Type B pancreatic cell (in vitro differentiated cells): ENCODE measurements at regions not wholly inside any gene's neighbourhood (a gene's known extent, or its start where the extent isn't known, plus 50 kb on each side); places are given as distances from the start of the nearest gene placed in this dataset.

Source experiments
- DNase-seq: peaks from one replicate; pipeline ENCODE4 v3.0.0; 2021; ENCODE audit warnings: mixed read lengths; ENCODE audit not compliant: unreplicated experiment; ENCODE audit errors: extremely low spot score
- H3K27ac Mint-ChIP-seq: 2 replicates; pipeline ENCODE4 v1.8.0; 2021; ENCODE audit warnings: mild to moderate bottlenecking, mixed read lengths
- H3K27me3 Mint-ChIP-seq: 2 replicates; pipeline ENCODE4 v1.8.0; 2021; ENCODE audit warnings: mixed read lengths
- H3K36me3 Mint-ChIP-seq: 2 replicates; pipeline ENCODE4 v1.8.0; 2021; ENCODE audit warnings: mixed read lengths
- H3K4me1 Mint-ChIP-seq: one replicate; pipeline ENCODE4 v1.8.0; 2021; ENCODE audit warnings: mixed read lengths; ENCODE audit not compliant: unreplicated experiment
- H3K4me3 Mint-ChIP-seq: 2 replicates; pipeline ENCODE4 v1.8.0; 2021; ENCODE audit warnings: mild to moderate bottlenecking, mixed read lengths
- H3K9me3 Mint-ChIP-seq: 2 replicates; pipeline ENCODE4 v1.8.0; 2021; ENCODE audit warnings: mixed read lengths
- CTCF ChIP-seq: fragments of 200-600 bp; sonication (generic); conservative IDR thresholded peaks from 2 replicates; pipeline ENCODE4 v1.5.0; 2021; ENCODE audit warnings: antibody characterized with exemption, mild to moderate bottlenecking

GRCh38 chr4:166174717-166175490 is 301.9 kb downstream of the TLL1 start:
- Mint-ChIP-seq H3K4me3 (no peak overlapping the region), H3K27ac (no peak overlapping the region), H3K27me3 (no peaks in the 10 kb centered on the region), H3K9me3 (no peaks in the 10 kb centered on the region), H3K4me1 (no peaks in the 10 kb centered on the region), H3K36me3 (peaks cover 3% of the 10 kb centered on the region)
- DNase-seq, result no peak
- TF ChIP-seq CTCF, result no peak

GRCh38 chr4:166182145-166182544 is 309.1 kb downstream of the TLL1 start:
- H3K9me3 Mint-ChIP-seq, result no peaks in the 10 kb centered on the region
- no peak for DNase-seq
- H3K27me3 Mint-ChIP-seq, result no peaks in the 10 kb centered on the region
- H3K27ac Mint-ChIP-seq, result no peak overlapping the region
- TF ChIP-seq CTCF, result no peak
- H3K4me1 Mint-ChIP-seq, result no peaks in the 10 kb centered on the region
- H3K36me3 Mint-ChIP-seq, result no peaks in the 10 kb centered on the region
- no peak overlapping the region for H3K4me3 Mint-ChIP-seq

GRCh38 chr4:166195101-166195500 is 322.1 kb downstream of the TLL1 start:
- no peaks in the 10 kb centered on the region for H3K9me3 Mint-ChIP-seq
- no peaks in the 10 kb centered on the region for H3K36me3 Mint-ChIP-seq
- no peak for DNase-seq
- H3K27me3 Mint-ChIP-seq, result no peaks in the 10 kb centered on the region
- no peaks in the 10 kb centered on the region for H3K4me1 Mint-ChIP-seq
- H3K27ac Mint-ChIP-seq, result no peak overlapping the region
- H3K4me3 Mint-ChIP-seq, result no peak overlapping the region
- no peak for TF ChIP-seq CTCF

GRCh38 chr4:166197166-166197565 is 324.1 kb downstream of the TLL1 start:
- no peaks in the 10 kb centered on the region for H3K9me3 Mint-ChIP-seq
- H3K4me3 Mint-ChIP-seq, result no peak overlapping the region
- H3K36me3 Mint-ChIP-seq, result no peaks in the 10 kb centered on the region
- no peaks in the 10 kb centered on the region for H3K27me3 Mint-ChIP-seq
- DNase-seq, result no peak
- H3K4me1 Mint-ChIP-seq, result no peaks in the 10 kb centered on the region
- H3K27ac Mint-ChIP-seq, result no peak overlapping the region
- no peak for TF ChIP-seq CTCF

GRCh38 chr4:166198041-166198440 is 325.0 kb downstream of the TLL1 start:
- H3K4me3 Mint-ChIP-seq, result no peak overlapping the region
- no peaks in the 10 kb centered on the region for H3K9me3 Mint-ChIP-seq
- no peak for TF ChIP-seq CTCF
- no peaks in the 10 kb centered on the region for H3K36me3 Mint-ChIP-seq
- no peak for DNase-seq
- no peak overlapping the region for H3K27ac Mint-ChIP-seq
- H3K4me1 Mint-ChIP-seq, result no peaks in the 10 kb centered on the region
- no peaks in the 10 kb centered on the region for H3K27me3 Mint-ChIP-seq
